Panc1 (cell line): ENCODE measurements at regions not wholly inside any gene's neighbourhood (a gene's known extent, or its start where the extent isn't known, plus 50 kb on each side); places are given as distances from the start of the nearest gene placed in this dataset.

ENCODE experiments used
- ATAC-seq: fragments of 200-7000 bp; cut with Tn5 transposase; 2 replicates; pipeline ENCODE4 v1.9.1; 2020; ENCODE audit warnings: mild to moderate bottlenecking, moderate library complexity
- BruUV-seq: library from RNA; stranded (reverse); fragments of 400-500 nt; replicated peaks from 2 replicates; lab custom pipeline; 2021; lab: Mats Ljungman, UMichigan
- CTCF ChIA-PET: fragments of 300-600 bp; sonication (Branson Sonifier 250); formaldehyde crosslinking; loops from one replicate; lab custom pipeline; 2022; ENCODE audit warnings: antibody characterized with exemption; lab: Charles Lee
- POLR2A ChIA-PET: fragments of 300-600 bp; sonication (Branson Sonifier 250); formaldehyde crosslinking; loops from one replicate; lab custom pipeline; 2022; ENCODE audit warnings: antibody characterized with exemption; lab: Charles Lee
- DNase-seq: peaks from one replicate; pipeline ENCODE4 v3.0.0-alpha.2; 2010; ENCODE audit warnings: low read depth, low spot score
- H3K27ac ChIP-seq: 2 replicates; pipeline ENCODE4 v1.5.1; 2011; ENCODE audit warnings: mild to moderate bottlenecking, low read length, inconsistent platforms
- H3K27me3 ChIP-seq: fragments of 200-500 bp; sonication (Bioruptor generic); 2 replicates; pipeline ENCODE4 v1.6.0; 2014; ENCODE audit warnings: low read length, inconsistent platforms; ENCODE audit not compliant: control insufficient read depth, insufficient read depth
- H3K36me3 ChIP-seq: fragments of 200-500 bp; sonication (Bioruptor generic); 2 replicates; pipeline ENCODE4 v1.5.1; 2014; ENCODE audit warnings: inconsistent platforms, mild to moderate bottlenecking, low read length, moderate library complexity; ENCODE audit not compliant: control insufficient read depth, insufficient read depth
- H3K4me1 ChIP-seq: 2 replicates; pipeline ENCODE4 v1.5.1; 2011; ENCODE audit warnings: inconsistent platforms, mild to moderate bottlenecking, low read length, moderate library complexity; ENCODE audit not compliant: control insufficient read depth, insufficient read depth
- H3K4me3 ChIP-seq, 2 experiments: 2 replicates each; pipeline ENCODE4 v1.5.1; 2011 to 2012; ENCODE audit warnings: low read depth in 2 of 2, low read length in 2 of 2, mild to moderate bottlenecking in 2 of 2, inconsistent platforms in 1 of 2, moderate library complexity in 1 of 2
- H3K9me3 ChIP-seq: fragments of 200-500 bp; sonication (Bioruptor generic); 2 replicates; pipeline ENCODE4 v1.5.1; 2014; ENCODE audit warnings: low read depth, mild to moderate bottlenecking, inconsistent platforms, low read length, moderate library complexity; ENCODE audit not compliant: control insufficient read depth, insufficient read depth
- CTCF ChIP-seq: fragments of 450-650 bp; IDR thresholded peaks from 2 replicates; pipeline ENCODE4 v1.5.1; 2017; ENCODE audit warnings: mild to moderate bottlenecking
- POLR2AphosphoS5 ChIP-seq: IDR thresholded peaks from 2 replicates; pipeline ENCODE4 v1.6.1; 2012; ENCODE audit warnings: mild to moderate bottlenecking, low read depth, low read length, moderate library complexity
- REST ChIP-seq, 2 experiments: IDR thresholded peaks; 2 replicates each; pipeline ENCODE4 v1.6.1; 2011 to 2012; ENCODE audit warnings: low read depth in 2 of 2, control low read depth in 1 of 2, low read length in 1 of 2, mild to moderate bottlenecking in 1 of 2, moderate library complexity in 1 of 2; ENCODE audit not compliant: insufficient read depth in 1 of 2
- SIN3A ChIP-seq: IDR thresholded peaks from 2 replicates; pipeline ENCODE4 v1.6.1; 2012; ENCODE audit warnings: low read depth, mild to moderate bottlenecking, low read length, moderate library complexity, borderline replicate concordance; ENCODE audit not compliant: insufficient read depth
- TCF7L2 ChIP-seq: IDR thresholded peaks from 2 replicates; pipeline ENCODE4 v1.6.1; 2011; ENCODE audit warnings: mild to moderate bottlenecking, low read depth, low read length, inconsistent platforms
- in situ Hi-C: cut with HindIII; loops from 2 replicates; pipeline ENCODE4 v1.10.0; 2016; ENCODE audit warnings: low sequenced_read_pairs, low pct_unique_long_range_greater_than_20kb
- intact Hi-C: fragments of 100-400 bp; cut with micrococcal nuclease; formaldehyde crosslinking; loops from one replicate; pipeline ENCODE4 v1.10.0; 2022; ENCODE audit not compliant: unreplicated experiment

GRCh38 chr6:11331111-11331510, 98.6 kb upstream of the NEDD9 start:
- H3K9me3 ChIP-seq: no peaks in the 10 kb centered on the region
- H3K27ac ChIP-seq: no peak overlapping the region
- no peak overlapping the region for H3K4me3 ChIP-seq
- TF ChIP-seq SIN3A: no peak
- TF ChIP-seq REST (IDR thresholded peaks at IDR 0.05; ENCODE audit: insufficient read depth in 1 of 2, low read depth in 2 of 2, low read length in 1 of 2): no peak
- no peak for TF ChIP-seq POLR2AphosphoS5
- H3K4me1 ChIP-seq: no peaks in the 10 kb centered on the region
- DNase-seq (no peak), ATAC-seq (no peak)
- POLR2A ChIA-PET: no interaction called here
- no peaks in the 10 kb centered on the region for H3K27me3 ChIP-seq
- CTCF ChIA-PET: no interaction called here
- no TSS peak for BruUV-seq
- no peaks in the 10 kb centered on the region for H3K36me3 ChIP-seq
- intact Hi-C loops: no loop called here
- in situ Hi-C loops: no loop called here

GRCh38 chr6:11330413-11330760, 97.9 kb upstream of the NEDD9 start:
- ChIA-PET CTCF (no interaction called here), POLR2A (no interaction called here)
- ATAC-seq (no peak), DNase-seq (no peak)
- no peaks in the 10 kb centered on the region for H3K4me1 ChIP-seq
- no TSS peak for BruUV-seq
- no peaks in the 10 kb centered on the region for H3K36me3 ChIP-seq
- in situ Hi-C loops: no loop called here
- TF ChIP-seq TCF7L2 (no peak), SIN3A (no peak), REST (IDR thresholded peaks at IDR 0.05; ENCODE audit: insufficient read depth in 1 of 2, low read depth in 2 of 2, low read length in 1 of 2) (no peak), CTCF (no peak), POLR2AphosphoS5 (no peak)
- H3K4me3 ChIP-seq: no peak overlapping the region
- no peak overlapping the region for H3K27ac ChIP-seq
- H3K9me3 ChIP-seq: no peaks in the 10 kb centered on the region
- no peaks in the 10 kb centered on the region for H3K27me3 ChIP-seq
- intact Hi-C loops: no loop called here
